GM10266 (cell line): ENCODE measurements at regions not wholly inside any gene's neighbourhood (a gene's known extent, or its start where the extent isn't known, plus 50 kb on each side); places are given as distances from the start of the nearest gene placed in this dataset.

Source experiments
- DNase-seq: peaks from one replicate; pipeline ENCODE4 v3.0.0; 2012; ENCODE audit errors: extremely low spot score
- TF ChIP-seq, protein P1 (sequence below): IDR thresholded peaks from 2 replicates; pipeline ENCODE4 v1.5.1; 2012; ENCODE audit warnings: mild to moderate bottlenecking, low read depth; ENCODE audit not compliant: control insufficient read depth, insufficient read depth; ENCODE audit errors: missing control alignments

DNA sequence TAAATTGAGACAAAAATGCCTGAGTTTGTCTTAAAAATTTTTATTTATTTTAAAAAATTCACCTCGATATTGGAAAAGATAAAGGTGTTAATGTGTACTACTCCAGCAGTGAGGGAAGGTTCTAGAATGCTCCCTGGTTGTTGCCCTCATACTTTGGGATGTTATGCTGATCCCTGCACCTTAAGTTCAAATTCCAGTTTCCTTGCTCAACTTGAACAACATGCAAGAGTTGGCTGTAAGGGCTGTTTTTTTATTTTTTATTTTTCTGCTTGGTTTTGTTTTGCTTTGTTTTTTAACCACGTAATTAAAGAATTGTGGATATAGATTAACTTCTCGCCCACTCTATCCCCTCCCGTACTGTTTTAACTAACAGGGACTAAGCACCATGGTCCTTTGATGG is 158.7 kb upstream of the CITED2 start:
- TF ChIP-seq, protein P1, sequence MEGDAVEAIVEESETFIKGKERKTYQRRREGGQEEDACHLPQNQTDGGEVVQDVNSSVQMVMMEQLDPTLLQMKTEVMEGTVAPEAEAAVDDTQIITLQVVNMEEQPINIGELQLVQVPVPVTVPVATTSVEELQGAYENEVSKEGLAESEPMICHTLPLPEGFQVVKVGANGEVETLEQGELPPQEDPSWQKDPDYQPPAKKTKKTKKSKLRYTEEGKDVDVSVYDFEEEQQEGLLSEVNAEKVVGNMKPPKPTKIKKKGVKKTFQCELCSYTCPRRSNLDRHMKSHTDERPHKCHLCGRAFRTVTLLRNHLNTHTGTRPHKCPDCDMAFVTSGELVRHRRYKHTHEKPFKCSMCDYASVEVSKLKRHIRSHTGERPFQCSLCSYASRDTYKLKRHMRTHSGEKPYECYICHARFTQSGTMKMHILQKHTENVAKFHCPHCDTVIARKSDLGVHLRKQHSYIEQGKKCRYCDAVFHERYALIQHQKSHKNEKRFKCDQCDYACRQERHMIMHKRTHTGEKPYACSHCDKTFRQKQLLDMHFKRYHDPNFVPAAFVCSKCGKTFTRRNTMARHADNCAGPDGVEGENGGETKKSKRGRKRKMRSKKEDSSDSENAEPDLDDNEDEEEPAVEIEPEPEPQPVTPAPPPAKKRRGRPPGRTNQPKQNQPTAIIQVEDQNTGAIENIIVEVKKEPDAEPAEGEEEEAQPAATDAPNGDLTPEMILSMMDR = no peak
- no peak for DNase-seq

DNA sequence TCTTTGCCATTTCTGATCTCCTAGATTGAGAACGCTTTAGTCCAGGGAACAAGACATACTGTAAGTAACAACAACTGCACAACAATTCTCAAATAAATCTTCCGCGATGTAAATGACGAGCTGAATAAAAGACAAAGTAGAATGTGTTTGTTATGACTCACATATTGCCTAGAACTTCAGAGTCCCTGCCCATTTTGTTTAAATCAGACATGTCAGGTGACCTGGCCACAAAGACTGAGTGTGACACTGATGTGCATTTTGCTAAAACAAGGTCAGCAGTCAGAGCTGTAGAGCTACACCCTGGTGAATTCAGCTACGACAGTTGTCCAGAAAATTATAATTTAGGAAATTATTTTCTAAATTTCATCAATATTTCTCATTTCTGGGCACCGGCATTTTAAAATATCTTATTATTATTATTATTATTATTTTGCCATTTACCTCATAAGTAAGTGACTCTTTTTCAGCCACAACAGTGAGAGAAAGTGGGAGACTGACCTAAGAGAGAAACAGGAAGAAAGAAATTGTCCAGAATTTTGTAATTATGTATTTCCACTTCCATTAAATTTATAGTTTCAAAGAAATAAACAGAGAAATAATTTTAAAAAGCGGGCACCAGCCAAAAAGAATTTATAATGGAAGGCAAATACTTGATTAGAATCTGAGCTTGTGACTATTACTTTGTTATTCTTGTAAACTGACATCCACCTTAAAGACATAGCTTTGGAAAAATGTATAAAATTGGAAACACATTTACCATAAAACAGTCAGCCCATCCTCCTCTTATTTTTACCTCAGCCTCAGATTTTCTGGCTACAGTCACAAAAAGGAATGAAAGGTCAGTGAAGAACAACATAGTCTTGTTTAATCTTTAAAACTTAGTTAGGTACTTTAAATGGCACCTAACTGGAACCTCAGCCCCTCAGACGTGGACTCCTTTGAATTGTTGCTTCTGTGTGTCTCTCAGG is 157.0 kb upstream of the CITED2 start:
- TF ChIP-seq, protein P1 = no peak
- no peak for DNase-seq

DNA sequence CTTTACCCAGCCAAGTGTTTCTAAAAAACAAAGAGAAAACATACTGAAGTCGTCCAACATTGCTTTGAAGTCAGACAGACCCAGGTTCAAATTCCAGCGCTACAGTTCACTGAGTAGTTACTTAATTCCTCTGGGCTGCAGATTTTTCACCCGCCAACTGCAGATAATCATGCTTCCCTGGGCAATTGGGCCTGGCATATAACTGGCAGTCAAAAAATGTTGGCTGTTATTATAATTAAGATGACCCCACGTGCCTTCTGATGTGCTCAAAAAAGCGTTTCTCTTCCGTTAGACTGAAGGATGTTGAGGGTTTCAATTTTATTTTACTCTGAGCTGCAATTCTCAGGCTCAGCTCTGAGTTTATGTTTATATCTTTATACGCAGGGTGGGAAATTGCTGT is 156.1 kb upstream of the CITED2 start:
- TF ChIP-seq, protein P1 = no peak
- DNase-seq = no peak

DNA sequence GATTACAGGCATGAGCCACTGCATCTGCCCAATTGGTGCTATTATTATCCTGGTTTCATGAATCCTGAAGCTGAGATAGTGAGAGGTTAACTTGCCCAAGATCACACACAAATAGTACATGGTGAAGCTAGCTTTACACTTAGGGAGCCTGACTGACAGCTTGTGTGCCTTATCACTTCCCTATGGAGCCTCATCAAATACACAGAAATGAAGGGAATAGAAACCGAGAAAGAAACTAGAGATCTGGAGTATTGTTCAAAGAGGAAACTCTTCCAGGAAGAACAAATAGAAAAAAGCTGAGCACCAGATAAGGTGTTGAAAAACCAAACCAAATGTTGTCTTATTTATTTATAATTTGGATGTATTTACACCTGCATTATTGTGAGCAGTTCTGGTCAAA is 155.0 kb upstream of the CITED2 start:
- DNase-seq = no peak
- TF ChIP-seq, protein P1 = no peak

DNA sequence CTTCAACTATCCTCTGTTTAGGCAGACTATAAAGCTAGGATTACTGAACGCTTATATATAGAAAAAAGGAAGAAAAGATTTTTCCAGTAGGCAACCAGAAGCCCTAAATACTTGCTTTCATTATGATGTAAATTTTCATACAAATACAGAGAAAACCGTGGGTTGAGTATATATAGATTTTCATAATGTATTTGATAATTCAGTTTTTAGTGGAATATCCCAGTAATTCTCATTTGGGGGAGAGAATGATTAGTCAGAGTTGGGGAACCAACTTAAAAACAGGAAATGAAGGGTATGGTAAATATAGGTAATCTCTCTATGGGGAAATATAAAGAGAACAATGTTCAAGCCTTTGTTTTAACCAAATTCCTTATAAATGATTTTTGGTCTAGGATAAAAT is 154.0 kb upstream of the CITED2 start:
- DNase-seq = no peak
- TF ChIP-seq, protein P1 = no peak

DNA sequence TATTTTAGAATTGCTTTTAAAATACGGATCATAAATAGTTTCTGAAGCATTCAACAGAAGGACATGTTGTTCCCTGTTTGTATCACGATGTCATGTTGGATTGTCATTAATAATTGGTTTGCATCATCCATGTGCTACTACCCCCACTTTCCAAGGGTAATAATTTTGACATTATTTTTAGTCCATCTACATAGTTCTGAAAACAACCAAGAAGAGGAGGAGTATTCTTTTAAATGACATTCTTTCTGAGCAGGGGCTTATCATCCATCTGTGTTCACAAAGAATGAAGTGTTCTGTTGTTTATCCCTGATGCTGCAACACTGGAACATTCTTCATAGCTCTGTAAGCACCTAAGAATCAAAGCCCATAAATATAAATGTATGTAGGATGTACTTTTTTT is 151.0 kb upstream of the CITED2 start:
- DNase-seq = no peak

DNA sequence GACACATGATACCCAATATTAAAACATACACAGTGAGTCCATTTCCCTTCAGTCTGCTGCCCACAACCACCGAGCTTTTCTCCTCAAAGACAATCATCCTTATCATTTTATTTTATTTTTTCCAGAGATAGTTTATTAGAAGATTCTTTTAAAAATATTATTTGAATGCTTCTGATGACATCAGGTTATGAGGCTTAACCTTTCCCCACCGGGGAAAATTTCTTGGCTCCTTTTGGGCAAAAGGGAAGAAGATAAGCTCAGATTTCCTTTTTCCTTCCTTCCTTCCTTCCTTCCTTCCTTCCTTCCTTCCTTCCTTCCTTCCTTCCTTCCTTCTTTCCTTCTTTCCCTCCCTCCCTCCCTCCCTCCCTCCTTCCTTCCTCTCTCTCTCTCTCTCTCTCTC is 149.5 kb upstream of the CITED2 start:
- DNase-seq = no peak
- TF ChIP-seq, protein P1 = no peak

More for the DNA sequence above, 151.0 kb upstream of the CITED2 start:
- TF ChIP-seq, protein P1 = no peak
